DMS 273 (cell line): ENCODE measurements at regions not wholly inside any gene's neighbourhood (a gene's known extent, or its start where the extent isn't known, plus 50 kb on each side); places are given as distances from the start of the nearest gene placed in this dataset.

Source experiments
- DNase-seq: peaks from one replicate; lab custom pipeline; 2025; ENCODE audit not compliant: unreplicated experiment; lab: John Stamatoyannopoulos, UW

DNA sequence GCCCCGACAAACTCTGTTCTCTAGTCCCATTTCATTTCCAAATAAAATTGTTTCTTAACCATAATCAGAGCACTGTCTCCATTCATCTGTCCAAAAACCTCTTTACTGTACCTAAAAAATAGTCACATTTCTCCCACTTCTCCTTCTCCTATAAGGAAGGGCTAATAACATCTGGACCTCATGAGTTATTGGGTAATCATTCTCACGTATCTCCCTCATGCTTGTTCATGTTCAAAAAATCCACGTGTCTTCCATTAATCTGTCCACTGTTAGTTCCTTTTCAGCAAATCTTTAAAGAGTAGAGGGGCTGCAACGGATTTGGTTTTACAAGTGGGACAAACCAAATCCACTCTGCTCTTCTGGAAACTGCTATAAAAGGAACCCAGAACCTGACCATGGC lies 1418.8 kb downstream of the MRPL39 start:
- no peak for DNase-seq

DNA sequence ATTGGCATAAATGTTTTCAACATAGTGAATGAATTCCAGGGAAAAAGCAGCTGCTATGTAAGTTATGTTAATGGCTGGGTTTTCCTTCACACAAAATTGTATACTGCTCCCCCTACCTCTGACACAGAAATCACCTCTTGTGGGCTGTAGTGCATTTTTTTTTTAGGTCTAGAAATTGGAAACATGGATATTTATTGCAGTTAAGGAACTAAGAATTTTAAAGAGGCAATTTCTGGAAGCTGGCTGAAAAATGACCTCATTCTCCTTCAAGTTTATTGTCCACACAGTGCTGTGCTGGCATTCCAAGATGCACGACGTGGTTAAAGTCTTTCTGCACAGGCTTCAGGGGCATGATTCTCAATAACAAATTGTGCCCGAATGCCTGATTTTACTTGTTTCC lies 1424.2 kb downstream of the MRPL39 start:
- DNase-seq = no peak

DNA sequence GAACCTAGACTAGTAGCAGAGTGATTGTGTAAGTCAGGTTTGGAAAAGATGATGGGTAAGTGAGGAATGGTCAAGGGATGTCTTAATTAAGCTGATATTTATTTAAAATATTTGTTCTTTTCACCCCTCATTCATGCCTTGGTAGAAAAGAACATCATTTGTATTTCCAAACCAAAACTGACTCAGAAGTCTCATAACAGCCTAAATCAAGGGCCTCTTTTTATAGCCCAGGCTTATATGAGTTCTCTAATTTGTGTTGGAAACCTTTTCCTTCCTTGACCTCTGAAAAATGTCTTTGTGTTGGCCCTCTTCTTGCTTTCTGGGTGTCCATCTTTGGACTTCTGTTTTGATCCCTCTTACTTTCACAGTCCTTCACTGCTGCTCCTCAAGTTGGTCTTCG lies 1428.2 kb downstream of the MRPL39 start:
- no peak for DNase-seq

DNA sequence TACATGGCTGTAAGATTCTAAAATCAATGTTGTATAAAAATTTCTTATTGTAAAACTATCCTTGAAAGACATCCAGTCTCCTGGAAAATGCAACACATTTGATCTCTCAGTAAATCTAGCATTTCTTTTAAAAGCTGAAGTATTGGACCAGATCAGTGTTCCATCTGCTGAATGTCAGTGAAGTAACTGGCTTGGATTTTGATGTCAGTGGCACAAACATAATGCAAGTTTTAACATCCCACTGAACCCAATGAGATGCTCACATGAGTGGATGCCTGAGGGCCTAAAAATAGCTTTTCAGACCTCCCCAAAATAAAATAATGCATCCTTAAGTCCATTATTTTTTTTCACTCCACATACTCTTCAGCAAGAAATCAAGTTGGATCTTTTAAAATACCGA lies 1432.2 kb downstream of the MRPL39 start:
- no peak for DNase-seq

DNA sequence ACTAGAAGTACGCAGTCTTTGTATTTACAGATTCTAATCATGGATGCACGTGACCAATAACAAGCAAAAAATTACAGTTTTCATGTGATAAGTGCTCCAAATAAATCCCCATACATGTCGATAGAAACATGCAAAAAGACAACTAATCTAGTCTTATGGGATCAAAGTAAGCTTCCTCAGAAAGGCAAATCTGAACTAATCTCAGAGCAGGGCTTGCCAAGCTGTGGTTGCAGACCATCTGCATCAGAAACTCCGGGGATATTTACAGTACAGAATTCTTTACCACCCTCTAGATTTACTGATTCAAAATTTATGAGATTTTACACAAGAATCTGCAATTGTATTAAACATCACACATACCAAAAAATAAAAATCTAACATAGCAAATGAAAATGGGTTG lies 1435.5 kb downstream of the MRPL39 start:
- DNase-seq = no peak

DNA sequence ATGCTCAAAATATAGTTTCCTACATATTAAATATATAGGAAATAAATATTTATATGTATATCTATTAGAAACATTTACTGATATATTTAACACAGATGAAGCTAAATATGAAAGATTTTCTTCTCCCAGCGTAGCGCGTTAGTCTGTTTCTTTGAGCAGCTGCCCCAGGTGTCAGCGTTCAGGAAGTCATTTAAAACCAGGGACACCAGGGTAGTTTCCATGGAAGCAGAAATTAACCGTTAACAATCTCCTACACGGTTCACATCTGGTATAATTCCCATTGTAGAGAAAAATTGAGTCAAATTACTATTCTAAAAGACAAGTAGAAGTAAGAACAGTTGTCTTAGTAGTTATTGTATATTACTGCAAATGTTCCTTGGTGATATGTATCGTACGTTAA lies 1443.7 kb downstream of the MRPL39 start:
- no peak for DNase-seq

DNA sequence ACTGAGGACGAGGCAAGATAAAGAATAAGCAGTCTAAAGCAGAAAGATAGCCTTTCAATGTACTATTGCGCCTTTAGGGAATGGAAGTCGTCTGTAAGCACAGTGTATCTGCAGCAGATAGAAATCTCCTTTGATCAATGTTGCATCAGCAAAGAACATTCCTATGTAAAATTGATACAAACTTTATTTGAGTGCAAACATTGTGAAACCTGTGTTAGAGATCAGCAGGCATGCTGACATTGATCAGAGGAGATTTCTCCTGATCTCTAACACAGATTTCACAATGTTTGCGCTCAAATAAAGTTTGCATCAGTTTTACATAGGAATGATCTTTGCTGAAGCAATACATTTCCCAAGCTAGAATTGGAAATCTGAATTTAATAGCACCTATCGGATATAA lies 1446.8 kb downstream of the MRPL39 start:
- DNase-seq = no peak

DNA sequence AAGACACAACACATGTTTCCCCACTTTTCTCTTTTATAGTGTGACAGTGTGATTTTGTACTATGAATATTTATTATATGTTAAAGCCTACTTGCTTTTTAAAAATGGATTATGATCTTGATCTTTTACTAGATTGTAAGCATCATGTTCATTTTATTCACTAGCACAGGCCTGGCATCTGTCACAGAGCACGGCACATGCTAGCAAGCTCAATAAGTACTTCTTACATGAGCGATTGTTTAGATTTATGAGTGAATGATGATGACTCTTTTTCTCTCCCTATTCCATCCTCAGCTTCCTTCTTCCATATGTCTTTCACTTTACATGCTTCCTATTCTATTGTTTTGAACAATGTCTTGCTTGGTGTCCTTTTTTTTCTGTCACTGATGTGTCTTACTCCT lies 1454.1 kb downstream of the MRPL39 start:
- DNase-seq = no peak

DNA sequence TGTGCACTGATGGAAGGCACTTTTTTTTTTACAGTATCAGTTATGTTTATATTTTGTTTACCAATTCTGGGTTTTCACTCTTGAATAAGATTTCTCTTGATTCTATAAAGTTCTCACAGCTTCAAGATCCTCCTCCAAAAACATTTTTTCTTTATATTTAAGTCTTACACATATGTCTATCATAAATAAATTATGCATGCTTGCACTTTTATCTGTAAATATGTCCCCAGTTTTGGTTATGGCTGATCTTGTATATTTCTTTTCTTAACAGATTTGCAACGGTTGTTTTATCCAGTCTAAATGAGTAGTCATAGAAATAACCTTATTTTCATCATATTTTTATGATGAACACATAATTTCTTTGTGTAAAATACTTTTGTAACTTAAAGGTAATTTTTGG lies 1456.5 kb downstream of the MRPL39 start:
- no peak for DNase-seq

DNA sequence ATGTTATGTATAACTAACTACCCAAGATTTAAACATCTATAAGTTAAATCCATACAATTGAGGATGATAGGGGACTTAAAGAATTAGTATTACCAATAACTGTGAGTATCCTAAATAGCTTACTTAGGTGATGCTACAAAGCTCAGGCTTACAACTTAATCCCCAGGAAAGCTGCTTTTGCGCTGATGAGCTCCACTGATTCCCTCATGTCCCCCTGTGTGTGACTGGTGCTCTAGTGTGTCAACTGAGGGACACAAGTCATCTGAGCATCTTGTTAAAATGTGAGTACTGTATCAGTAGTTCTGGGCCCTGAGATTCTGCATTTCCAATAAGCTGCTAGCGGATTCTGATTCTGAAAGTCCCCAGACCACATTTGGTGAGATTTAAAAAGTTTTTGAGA lies 1458.8 kb downstream of the MRPL39 start:
- no peak for DNase-seq

DNA sequence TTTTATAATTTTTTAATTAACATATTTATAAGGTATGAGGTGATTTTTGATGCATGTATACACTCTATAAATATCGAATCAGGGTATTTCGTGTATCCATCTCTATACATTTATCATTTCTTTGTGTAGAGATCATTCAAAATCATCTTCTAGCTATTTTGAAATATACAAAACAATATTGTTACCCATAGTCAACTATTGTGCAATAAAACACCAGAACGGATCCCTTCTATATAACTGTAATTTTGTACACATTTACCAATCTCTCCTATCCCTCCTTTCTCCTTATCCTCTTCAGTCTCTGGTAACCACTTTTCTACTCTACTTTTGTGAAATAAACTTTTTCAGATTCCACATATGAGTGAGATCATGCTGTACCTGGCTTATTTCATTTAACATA lies 1459.6 kb downstream of the MRPL39 start:
- no peak for DNase-seq

DNA sequence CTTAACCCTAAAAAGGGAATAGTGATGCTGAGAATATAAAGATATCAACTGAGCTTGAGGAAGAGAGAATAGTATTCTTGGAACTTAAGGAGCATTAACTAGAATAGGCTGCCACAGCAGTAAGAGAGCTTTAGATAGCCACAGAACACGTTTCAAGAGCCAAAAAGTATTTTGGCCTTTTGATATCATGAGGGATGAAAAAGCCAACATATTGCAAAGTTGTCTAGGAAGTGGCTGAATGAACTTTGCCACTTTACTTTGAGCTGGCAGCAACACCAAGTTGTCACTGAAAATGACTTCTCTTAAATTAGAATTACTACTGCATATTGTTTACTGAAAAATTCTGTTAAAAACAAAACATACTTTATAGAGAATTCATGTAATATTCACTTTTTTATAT lies 1476.2 kb downstream of the MRPL39 start:
- no peak for DNase-seq

DNA sequence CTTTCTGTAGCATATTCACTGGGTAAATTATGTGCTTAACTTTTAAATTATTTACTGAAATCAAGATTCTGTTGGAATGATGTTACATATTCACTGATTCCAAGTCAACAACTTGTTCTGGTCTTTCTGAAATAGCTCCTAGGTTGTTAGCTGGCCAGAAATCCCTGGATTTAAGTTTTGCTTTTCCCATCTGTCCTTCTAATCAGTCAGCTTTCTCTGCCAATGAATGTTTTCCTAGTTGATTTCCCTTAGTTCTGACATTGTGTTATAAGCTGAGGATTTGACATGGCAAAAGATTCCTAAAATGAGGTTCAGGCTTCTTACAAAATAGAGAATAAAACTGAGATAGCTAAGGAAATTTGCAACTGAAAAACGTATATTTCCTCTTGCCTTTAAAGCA lies 1479.6 kb downstream of the MRPL39 start:
- DNase-seq = no peak

DNA sequence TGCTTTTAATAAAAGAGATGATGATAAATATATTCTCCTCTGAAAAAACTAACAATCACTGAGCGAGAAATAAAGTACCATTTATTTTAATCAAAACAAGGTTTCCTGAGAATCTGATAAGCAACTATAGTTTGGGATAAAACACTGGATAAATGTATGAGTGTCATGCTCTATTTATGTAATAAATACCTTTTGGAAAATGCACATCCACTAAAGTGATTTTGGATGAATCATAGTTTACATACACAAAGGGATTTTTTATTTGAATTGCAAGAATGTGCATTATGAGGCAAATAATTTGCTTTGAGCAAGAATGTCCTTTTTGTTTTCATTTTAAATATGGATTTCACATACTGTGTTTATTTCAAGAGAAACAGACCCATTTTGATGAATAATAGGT lies 1483.5 kb downstream of the MRPL39 start:
- DNase-seq = no peak

DNA sequence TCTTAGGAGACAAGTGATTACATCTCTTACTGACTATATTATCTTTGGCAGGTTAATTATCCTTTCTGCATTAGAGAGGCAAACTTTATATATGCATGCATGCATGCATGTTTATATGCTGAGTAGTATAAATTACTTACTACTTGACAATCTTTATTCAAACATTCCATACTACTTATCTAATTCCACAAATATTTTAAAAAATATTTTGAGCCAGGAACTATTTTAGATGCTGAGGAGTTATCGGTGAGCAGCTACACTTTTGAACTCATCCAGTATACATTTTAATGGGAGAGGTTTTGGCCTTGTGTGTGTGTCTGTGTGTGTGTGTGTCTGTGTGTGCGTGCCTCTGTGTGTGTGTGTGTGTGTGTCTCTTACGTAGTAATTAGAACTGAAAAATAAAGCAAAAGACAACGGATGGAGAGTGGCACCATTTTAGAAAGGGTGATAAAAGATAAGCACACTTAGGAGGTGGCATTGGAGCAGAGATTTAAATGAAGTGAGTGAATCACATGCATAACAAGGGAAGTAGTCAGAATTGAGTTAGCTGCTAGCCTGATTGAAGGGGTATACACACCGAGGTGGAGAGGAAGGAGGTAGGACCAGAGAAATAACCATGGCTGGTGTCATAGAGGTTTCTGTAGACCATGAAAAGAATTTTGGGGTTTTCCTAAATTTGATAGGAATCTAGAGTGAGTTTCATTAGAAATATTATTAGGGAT lies 1488.4 kb downstream of the MRPL39 start:
- no peak for DNase-seq

DNA sequence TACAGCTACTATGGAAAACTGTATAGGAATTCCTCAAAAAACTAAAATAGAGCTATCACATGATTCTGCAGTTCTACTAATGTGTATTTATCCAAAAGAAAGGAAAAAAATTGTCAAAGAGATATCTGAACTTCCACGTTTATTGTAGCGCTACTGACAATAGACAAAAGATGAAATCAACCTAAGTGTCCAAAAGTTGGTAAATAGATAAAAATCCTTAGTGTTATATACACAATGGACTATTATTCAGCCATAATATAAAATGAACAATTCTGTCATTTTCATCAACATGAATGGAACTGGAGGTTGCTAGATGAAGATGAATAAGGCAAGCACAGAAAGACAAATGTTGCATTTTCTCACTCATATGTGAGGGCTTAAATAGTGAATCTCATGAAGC lies 1492.1 kb downstream of the MRPL39 start:
- no peak for DNase-seq

DNA sequence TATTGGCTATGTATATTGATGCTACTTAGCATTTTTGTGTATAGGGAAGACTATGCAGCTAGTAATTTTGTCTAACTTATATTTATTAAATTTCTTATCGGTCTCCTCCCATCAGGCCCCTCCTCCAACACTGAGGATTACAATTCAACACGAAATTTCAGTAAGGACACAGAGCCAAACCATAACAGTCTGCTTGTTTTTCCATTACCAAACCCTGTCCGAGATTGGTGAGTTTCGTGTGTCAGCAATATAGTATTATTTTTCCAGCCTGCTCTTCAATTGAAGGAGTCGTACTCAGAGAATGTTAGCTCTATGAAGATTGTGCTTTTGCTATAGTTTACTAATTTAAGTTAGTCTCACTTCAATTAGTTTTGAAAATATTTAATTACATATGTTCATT lies 1495.3 kb downstream of the MRPL39 start:
- DNase-seq = no peak

DNA sequence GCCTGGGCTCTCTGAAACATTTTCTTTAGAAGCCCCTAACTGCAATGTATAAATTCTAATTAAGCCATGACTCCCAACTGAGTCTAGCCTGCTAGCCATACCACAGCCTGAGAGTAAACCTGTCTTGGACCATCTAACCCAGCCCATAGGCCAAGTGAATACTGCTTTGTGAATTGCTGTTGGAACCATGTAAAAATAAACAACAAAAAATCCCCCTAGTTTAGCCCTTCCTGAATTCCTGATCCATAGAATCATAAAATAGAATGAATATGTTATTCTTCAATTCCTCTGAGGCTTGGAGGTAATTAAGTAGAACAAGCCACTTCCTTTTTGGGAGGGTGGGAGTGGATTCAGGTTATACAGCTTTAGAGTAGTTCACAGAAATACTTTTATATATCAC lies 1496.4 kb downstream of the MRPL39 start:
- DNase-seq = no peak

DNA sequence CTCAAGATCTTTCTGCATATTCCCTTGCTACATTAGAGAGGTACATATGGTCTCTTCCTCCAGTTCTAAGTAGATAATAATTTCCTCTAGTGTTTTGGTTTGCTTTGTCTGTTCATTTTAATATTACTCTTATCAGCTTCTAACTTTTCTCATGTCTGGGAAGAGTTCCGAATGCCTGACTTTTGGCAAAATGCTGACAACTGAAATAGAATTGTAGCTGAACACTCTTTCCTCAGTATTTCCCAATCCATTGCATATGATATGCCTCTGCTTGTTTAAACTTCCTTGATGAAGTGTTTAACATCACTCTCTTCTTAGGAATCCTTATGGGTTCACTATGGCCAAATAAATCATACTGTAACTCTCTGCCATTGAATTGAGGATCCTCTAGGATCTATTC lies 1510.1 kb downstream of the MRPL39 start:
- DNase-seq = no peak

DNA sequence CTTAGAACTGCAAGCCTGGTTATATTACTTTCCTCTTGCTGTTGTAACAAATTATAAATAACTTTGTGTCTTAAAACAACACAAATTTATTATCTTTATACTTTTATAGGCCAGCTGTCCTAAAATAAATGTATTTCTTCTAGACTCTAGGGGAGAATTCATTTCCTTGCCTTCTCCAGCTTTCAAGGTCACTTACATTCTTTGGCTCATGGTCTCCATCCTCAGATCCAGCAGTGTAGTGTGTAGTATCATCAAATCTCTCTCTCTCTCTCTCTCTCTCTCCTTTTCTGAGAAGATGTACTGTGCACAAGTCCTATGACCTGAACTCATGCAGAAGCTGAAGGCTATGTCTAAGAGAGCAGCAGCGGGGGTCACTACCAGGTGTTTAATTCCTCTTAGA lies 1510.6 kb downstream of the MRPL39 start:
- DNase-seq = no peak

DNA sequence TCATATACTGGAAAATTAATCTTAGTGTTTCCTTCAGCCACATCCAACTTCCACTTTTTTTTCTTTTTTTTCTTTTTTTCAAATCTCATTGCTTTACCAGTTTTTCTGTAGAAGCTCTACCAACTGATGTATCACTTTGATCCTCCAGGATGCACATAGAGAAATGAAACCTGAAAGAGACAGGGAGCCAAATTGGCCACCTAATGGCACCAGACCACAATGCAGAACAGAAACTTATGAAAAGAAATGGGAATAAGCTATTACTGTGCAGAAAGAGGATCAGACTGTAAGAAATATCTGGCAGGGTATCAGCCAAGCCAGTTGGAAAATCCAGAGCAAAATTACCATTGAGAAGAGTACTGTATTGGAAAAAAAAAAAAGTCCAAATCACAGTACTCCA lies 1514.2 kb downstream of the MRPL39 start:
- no peak for DNase-seq

DNA sequence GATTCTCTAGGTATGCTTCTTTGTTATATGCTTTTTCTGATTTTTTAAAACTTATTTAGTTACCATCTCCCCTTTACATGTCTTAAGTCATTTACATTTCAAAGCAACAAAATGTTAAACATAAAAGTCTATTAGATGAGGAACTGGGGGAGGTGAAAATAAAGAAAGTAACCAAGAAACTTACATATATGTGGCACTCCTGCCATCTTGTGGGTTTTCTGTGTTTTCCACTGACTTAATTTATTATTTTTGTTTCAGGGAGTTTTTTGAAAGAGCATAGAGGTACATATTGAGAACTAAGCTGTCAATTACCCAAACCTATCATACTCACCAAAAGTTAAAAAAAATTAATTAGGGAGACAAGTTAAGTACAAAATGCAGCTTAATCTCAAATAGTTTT lies 1531.1 kb downstream of the MRPL39 start:
- no peak for DNase-seq

DNA sequence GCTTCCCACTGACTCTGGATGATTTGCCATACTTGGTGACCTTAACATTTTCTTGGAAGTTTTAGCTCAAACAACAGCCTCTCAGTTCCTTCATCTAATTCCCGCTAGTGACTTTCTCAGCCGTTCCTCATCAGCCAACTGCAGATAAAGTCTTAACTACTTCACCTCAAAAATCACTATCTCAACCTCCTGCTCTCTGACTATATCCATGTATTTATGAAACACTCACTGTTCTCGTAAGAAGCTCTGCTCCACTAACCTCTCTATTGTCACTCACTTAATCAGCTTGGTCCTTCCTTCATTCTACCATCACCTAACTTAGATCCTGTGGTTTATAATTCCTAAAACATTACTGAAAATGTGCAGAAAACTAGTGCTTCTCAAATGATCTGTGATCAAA lies 1551.6 kb downstream of the MRPL39 start:
- DNase-seq = no peak

DNA sequence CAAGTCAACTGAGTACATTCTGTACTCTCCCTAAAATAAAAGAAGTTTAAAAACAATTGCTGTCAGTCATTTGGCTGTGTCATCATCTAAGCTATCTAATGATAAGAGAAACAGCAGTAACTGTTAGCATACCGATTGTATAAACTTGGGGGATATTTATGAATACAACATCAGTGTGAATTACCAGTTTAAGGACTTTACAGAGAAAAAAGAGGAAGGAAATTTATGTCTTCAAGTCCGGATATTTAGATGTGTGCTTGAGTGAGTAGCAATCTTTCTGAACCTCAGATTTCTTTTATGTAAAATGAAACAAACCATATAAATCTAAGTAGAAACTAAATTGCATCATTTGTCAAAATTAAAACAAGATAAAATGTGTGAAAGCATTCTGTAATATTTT lies 1557.0 kb downstream of the MRPL39 start:
- DNase-seq = no peak
